ENCODE measurements at regions not wholly inside any gene's neighbourhood (a gene's known extent, or its start where the extent isn't known, plus 50 kb on each side); places are given as distances from the start of the nearest gene placed in this dataset.
"Not testable (repeated sequence)": the region's sequence is repeated elsewhere in the genome, so short reads cannot be mapped to it uniquely, and the experiment has no call there.

DNA sequence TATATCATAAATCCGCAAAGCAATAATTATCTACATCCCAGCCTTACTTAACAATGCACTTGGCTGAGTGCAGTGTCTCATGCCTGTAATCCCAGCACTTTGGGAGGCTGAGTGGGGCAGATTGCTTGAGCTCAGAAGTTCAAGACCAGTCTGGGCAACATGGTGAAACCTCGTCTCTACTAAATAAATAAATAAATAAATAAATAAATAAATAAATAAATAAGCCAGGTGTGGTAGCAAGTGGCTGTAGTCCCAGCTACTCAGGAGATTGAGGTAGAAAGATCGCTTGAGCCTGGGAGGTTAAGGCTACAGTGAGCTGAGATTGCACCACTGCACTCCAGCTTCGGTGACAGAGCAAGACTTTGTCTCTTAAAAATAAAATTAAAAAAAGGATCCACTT is 898.1 kb downstream of the DNAJB9 start:
- not testable (repeated sequence) for DNase-seq (ENCODE audit: low spot score)

- no peak for DNase-seq (ENCODE audit: low spot score)
These were observed 903.5 kb downstream of the DNAJB9 start for GRCh38 chr7:109473172-109473571.

DNA sequence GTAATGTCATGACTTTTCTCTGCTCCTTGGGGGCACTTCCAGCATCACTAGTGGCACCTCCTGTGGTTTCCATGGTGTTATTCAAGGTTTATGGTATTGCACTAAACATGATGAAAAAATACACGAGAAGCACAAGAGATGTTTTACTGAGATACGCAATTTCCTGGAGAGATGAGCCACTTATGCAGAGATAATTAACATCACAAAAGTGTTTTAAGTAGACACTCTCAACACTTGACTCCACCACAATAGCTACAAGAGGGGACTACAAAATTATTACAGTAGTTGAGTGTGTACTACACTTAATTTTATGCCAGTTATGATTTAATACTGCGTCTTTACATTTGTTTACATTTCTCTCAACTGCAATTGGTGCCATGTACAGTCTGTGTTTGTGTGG is 906.7 kb downstream of the DNAJB9 start:
- DNase-seq (ENCODE audit: low spot score), result no peak

- no peak for DNase-seq (ENCODE audit: low spot score)
These were observed 909.7 kb downstream of the DNAJB9 start for GRCh38 chr7:109479388-109479787.

DNA sequence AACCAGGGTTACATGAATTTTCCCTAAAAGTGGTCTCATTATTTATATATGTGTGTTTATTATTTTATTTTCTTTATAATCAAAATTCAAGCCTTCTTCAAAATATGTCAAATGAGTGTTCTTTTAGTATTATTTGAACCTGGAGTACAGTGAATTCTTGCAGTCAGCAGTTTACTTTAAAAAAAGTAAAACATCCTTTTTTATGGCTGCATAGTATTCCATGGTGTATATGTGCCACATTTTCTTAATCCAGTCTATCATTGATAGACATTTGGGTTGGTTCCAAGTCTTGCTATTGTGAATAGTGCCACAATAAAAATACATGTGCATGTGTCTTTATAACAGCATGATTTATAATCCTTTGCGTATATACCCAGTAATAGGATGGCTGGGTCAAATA is 920.9 kb downstream of the DNAJB9 start:
- DNase-seq (ENCODE audit: low spot score), result not testable (repeated sequence)

GRCh38 chr7:109497053-109497452 is 927.4 kb downstream of the DNAJB9 start:
- no peak for DNase-seq (ENCODE audit: low spot score)

- DNase-seq (ENCODE audit: low spot score), result no peak
These were observed 928.5 kb downstream of the DNAJB9 start for GRCh38 chr7:109498131-109498530.

DNA sequence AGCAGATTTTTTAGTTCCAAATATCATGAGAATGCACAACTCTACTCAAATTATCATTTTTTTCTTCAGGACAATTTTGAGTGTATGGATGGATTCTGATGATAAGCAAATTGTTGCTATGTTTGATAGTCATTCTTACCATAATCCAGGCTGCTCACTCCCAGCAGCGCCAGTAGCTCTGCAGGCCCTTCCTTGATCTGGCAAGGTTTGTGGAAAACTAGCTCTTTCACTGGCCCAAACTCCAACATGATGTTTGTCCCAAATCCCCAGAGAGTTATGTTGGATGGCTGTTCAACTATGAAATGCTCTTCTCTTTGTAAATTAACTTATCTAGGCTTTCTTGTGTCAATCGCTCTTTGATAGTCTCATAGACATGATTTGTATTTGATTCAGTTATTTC is 933.7 kb downstream of the DNAJB9 start:
- DNase-seq (ENCODE audit: low spot score), result no peak

DNA sequence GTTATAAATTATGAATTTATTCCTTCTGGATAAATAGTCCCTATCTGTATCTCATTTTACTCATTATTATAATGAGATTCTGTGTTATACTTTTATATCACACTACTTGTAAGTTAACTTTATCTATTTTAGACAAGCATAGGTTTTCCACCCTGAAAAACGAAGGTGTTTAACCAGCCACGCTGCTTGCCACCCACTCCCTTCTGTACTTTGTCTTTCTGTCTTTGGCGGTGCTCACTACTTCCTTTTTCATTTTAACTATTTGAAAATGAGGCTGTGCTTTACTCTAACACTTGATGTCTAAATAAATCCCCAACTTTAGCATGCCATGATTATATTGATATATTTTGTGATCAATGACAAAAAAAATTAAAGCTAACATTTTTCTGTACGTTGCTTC is 952.9 kb downstream of the DNAJB9 start:
- no peak for DNase-seq (ENCODE audit: low spot score)

DNA sequence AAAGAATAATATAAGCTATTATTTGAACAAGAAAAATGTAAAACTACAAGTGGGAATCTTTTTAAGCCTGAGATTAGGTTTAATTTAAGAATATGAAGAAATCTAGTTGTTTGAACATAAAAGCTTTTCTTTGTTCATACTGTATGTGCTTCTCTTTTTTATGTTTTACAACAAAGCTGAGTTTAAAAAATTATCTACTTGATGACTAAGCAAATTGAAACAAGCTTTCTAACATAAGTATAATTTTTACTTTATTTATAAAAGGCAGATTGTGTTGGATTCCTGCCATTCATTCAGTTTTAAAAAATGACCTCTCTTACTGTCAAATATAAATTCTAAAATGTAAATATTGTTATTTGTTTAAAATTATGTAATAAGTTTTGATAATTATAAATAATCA is 958.2 kb downstream of the DNAJB9 start:
- DNase-seq (ENCODE audit: low spot score), result no peak

DNA sequence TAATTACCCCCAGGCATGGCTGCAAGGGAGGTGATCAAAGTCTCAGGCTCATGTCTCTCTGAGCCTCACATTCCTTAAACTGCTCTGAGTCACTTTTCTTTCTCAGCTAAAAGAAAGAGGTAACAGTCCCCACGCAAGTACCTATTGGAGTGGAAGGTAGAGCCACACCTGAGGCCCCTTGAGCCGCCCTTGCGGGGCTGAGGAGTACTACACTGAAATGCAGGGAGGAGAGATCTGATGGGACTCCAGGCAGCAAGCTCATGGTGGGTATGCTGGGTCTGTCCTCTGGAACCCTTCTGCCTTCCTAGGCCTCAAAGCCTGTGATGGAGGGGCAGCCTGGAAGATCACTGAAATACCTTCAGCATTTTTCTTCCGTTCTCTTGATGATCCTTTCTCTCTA is 960.0 kb downstream of the DNAJB9 start:
- DNase-seq (ENCODE audit: low spot score), result no peak

- DNase-seq (ENCODE audit: low spot score), result no peak
These were observed 962.8 kb downstream of the DNAJB9 start for GRCh38 chr7:109532262-109532992.

- DNase-seq (ENCODE audit: low spot score), result no peak
These were observed 976.0 kb downstream of the DNAJB9 start for GRCh38 chr7:109545686-109546085.

DNA sequence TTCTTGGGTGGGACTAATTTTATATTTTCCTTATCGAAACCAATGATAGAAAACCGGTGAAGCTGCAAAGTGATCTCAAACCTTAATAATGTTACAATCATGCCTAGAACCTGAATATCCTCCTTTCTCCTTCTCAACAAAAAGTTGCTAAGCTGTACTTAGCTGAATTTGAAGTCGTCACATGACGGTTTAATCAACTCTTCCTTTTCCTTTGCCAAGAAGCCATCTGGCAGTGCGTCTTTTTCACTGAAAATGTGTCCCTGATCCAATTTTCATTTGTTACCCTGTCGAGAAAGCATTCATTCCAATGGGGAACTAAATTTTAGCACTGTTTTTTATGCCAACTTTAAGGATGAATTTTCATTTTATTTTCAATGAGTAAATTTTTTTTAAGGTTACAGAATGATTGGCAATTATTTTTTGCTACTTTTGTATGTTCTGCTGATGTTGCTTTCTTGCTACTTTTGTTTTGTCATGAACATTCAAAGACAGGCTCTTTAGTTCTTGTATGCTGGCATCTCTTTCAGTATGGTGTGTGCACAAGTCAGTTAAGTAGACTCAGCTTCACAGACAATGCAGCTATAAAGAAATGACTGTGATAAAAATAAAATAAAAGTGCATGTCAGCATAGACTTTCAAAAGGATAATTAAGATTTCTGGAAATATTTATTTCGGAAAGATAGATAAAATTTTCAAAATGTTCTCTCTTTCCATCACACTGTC is 980.0 kb downstream of the DNAJB9 start:
- no peak for DNase-seq (ENCODE audit: low spot score)

GRCh38 chr7:109552017-109552416 is 982.3 kb downstream of the DNAJB9 start:
- no peak for DNase-seq (ENCODE audit: low spot score)

DNA sequence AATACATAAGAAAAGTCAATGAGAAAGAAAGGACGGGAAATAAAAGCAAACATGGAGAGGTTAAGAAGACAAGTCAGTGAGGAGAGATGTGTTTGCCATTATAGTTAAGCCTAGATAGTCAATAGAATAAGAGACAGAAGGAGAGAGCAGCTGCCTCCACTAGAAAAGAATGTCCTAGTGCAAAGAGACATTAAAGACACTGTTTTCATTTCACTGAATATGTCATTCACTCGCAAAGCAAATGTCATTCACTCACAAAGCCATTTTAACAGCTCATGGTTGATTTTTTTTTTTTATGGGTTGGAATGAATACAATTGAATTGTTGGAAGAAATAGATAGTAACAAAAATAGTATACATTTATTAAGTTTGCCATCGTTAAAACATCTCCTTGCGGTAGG is 1007.6 kb downstream of the DNAJB9 start:
- no peak for DNase-seq (ENCODE audit: low spot score)

DNA sequence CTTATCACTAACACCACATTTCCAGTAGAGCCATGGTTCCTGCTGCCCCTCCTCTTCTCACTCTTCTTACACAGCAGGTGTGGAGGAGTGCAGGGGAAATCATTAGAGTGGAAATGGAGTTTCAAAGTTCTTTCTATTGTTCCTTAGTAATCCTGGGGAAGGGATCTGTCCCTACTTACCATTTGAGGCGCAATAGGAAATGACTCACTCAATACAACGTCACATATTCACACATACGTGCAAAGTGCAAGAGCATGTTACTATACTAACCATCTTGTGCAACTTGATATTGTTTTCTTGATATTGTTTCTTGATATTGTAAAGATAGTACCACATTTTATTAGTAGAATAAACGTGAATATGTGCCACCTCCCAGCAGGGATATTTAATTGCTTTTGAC is 1010.2 kb downstream of the DNAJB9 start:
- no peak for DNase-seq (ENCODE audit: low spot score)

DNA sequence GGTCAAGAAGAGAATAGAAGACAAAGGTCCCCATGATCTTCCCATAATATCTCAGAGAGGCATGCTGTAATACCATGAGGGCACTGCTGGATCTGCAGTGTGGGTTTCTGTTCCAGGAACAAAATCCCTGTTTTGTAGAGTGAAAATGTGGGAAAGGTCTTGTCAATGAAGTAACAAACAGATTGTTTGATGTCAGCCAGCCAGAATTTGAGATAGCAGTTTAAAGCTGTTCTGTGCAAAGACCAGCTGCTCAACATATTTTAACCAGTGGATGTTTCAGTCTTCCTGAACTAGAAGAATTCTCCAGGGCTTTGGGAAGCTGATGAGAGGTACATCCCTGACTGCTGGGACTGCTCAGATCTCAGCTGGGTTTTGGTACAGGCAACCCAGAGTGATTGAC is 1012.5 kb downstream of the DNAJB9 start:
- no peak for DNase-seq (ENCODE audit: low spot score)

DNA sequence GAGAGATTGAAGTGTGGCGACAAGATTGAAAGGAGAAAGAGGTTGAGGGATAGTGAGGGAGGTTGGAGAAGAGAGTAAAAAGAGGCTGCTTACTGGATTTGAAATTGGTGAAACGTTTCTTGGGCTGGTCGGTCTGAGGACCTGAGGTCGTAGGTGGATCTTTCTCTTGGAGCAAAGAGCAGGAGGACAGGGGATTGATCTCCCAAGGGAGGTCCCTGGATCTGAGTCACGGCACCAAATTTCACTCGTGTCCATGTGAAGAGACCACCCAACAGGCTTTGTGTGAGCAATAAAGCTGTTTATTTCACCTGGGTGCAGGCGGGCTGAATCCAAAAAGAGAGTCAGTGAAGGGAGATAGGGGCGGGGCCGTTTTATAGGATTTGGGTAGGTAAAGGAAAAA is 1027.3 kb downstream of the DNAJB9 start:
- DNase-seq (ENCODE audit: low spot score), result not testable (repeated sequence)

DNA sequence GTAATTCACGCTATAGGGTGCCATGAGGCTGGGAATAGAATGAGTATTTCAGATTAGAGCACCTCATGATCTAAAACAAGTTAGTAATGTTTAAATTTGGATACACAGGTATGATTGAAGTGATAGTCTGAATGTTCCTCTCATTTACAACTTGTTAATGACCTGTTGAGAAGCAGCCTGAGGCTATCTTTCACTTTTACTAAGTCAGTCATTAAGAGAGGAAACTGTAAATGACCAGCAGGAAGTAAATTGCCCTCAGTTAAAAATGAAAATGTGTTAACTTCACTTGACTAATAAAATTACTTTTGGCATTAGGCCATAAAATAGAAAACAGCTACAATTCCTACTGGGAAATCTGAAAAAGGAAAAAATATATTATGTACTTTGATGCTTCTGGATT is 1042.0 kb downstream of the DNAJB9 start:
- DNase-seq (ENCODE audit: low spot score), result no peak

DNA sequence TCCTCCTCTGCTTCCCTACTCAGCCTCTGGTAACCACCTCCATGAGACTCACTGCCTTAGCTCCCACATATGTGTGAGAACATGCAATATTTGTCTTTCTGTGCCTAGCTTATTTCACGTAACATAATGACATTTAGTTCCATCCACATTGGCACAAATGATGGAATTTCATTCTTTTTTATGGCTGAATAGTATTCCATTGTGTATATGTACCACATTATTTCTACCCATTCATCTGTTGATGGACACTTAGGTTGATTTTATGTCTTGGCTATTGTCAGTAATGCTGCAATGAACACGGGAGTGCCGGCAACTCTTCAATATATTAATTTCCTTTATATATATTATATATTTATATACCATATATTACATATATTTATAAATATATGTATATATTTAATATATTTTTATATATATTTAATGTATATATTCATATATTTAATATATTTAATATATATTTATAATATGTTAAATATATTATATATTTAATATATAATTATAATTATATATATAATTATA is 1046.9 kb downstream of the DNAJB9 start:
- DNase-seq (ENCODE audit: low spot score), result no peak

DNA sequence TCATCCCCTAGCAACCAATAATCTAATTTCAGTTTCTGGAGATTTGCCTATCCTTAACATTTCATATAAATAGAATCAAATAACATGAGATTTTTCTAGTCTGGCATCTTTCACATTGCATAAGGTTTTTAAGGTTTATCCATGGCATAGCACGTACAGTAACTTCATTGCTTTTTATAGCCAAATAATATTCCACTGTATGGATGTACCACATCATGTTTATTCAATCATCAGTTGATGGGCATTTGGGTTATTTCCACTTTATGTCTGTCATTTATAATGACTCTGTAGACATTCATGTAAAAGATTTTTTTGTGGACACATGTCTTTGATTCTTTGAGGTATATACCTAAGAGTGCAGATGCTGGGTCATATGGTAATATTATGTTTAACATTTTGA is 1052.6 kb downstream of the DNAJB9 start:
- DNase-seq (ENCODE audit: low spot score), result no peak

- DNase-seq (ENCODE audit: low spot score), result not testable (repeated sequence)
These were observed 1063.2 kb downstream of the DNAJB9 start for GRCh38 chr7:109632890-109633289.

DNA sequence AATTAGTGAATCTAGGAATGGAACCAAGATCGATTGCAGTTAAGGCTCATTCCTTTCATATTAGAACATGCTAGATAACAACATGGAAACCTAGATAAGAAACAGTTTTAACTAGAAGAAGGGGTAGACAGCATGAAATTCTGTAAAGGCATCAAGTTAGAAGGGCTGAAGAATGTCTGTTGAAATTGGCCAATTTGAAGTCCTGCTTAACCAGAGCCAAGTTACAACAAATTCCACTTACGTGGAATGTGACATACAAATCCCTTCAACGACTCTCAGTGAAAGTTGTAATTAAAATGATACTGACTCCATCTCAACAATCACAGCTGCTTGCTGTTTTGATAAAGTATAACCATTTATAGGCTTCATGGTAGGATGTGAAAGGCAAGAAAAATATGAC is 1065.7 kb downstream of the DNAJB9 start:
- DNase-seq (ENCODE audit: low spot score), result no peak

All from HuH-7.5 (cell line).